HL-60/S4 (cell line): ENCODE measurements at regions not wholly inside any gene's neighbourhood (a gene's known extent, or its start where the extent isn't known, plus 50 kb on each side); places are given as distances from the start of the nearest gene placed in this dataset.

Experiments
- in situ Hi-C: fragments of 300-500 bp; cut with MboI; formaldehyde crosslinking; loops from 2 replicates; pipeline ENCODE4 v1.14.3; 2022; ENCODE audit warnings: low sequenced_read_pairs

GRCh38 chr2:8456151-8457091, 225.4 kb upstream of the ID2 start:
- in situ Hi-C loops = no loop called here

- in situ Hi-C loops = no loop called here
These were observed 224.8 kb upstream of the ID2 start for GRCh38 chr2:8457092-8457481.

- in situ Hi-C loops = no loop called here
These were observed 224.0 kb upstream of the ID2 start for GRCh38 chr2:8457699-8458502.

- in situ Hi-C loops = no loop called here
These were observed 223.1 kb upstream of the ID2 start for GRCh38 chr2:8458503-8459459.

GRCh38 chr2:8459474-8459873, 222.4 kb upstream of the ID2 start:
- in situ Hi-C loops = no loop called here

- in situ Hi-C loops = no loop called here
These were observed 220.5 kb upstream of the ID2 start for GRCh38 chr2:8461341-8461740.

GRCh38 chr2:8462280-8462679, 219.6 kb upstream of the ID2 start:
- in situ Hi-C loops = no loop called here

GRCh38 chr2:8462899-8463648, 218.8 kb upstream of the ID2 start:
- in situ Hi-C loops = no loop called here

- in situ Hi-C loops = no loop called here
These were observed 216.3 kb upstream of the ID2 start for GRCh38 chr2:8465560-8465959.

- in situ Hi-C loops = no loop called here
These were observed 212.0 kb upstream of the ID2 start for GRCh38 chr2:8469709-8470493.

- in situ Hi-C loops = no loop called here
These were observed 209.1 kb upstream of the ID2 start for GRCh38 chr2:8472545-8473323.

GRCh38 chr2:8475349-8476031, 206.4 kb upstream of the ID2 start:
- in situ Hi-C loops = no loop called here

GRCh38 chr2:8477552-8478470, 204.0 kb upstream of the ID2 start:
- in situ Hi-C loops = no loop called here

GRCh38 chr2:8478471-8478793, 203.4 kb upstream of the ID2 start:
- in situ Hi-C loops = no loop called here

GRCh38 chr2:8479298-8479697, 202.6 kb upstream of the ID2 start:
- in situ Hi-C loops = no loop called here

- in situ Hi-C loops = no loop called here
These were observed 200.9 kb upstream of the ID2 start for GRCh38 chr2:8480915-8481314.

- in situ Hi-C loops = no loop called here
These were observed 200.3 kb upstream of the ID2 start for GRCh38 chr2:8481463-8482009.
